HFFc6 (cell line): ENCODE measurements at regions not wholly inside any gene's neighbourhood (a gene's known extent, or its start where the extent isn't known, plus 50 kb on each side); places are given as distances from the start of the nearest gene placed in this dataset.
"Not testable (repeated sequence)": the region's sequence is repeated elsewhere in the genome, so short reads cannot be mapped to it uniquely, and the experiment has no call there.

ENCODE experiments used
- DNase-seq: peaks from one replicate; pipeline ENCODE4 v3.0.0-alpha.2; 2018
- H3K27ac Mint-ChIP-seq: 2 replicates; pipeline ENCODE4 v1.8.0; 2020; ENCODE audit warnings: mild to moderate bottlenecking, mixed read lengths
- H3K27me3 Mint-ChIP-seq: 2 replicates; pipeline ENCODE4 v1.8.0; 2021; ENCODE audit warnings: mild to moderate bottlenecking, moderate library complexity, mixed read lengths; ENCODE audit not compliant: insufficient read depth
- H3K36me3 Mint-ChIP-seq: 2 replicates; pipeline ENCODE4 v1.8.0; 2021; ENCODE audit warnings: low read depth, mixed read lengths
- H3K4me1 Mint-ChIP-seq: 2 replicates; pipeline ENCODE4 v1.8.0; 2020; ENCODE audit warnings: low read depth, mixed read lengths
- H3K4me3 Mint-ChIP-seq: 2 replicates; pipeline ENCODE4 v1.8.0; 2020; ENCODE audit warnings: mild to moderate bottlenecking, moderate library complexity, mixed read lengths
- H3K9me3 Mint-ChIP-seq: 2 replicates; pipeline ENCODE4 v1.8.0; 2020; ENCODE audit warnings: mild to moderate bottlenecking, mixed read lengths
- TF ChIP-seq, protein P1 (sequence below): fragments of 200-600 bp; sonication (generic); IDR thresholded peaks from 2 replicates; pipeline ENCODE4 v1.5.0; 2021; ENCODE audit warnings: antibody characterized with exemption, mild to moderate bottlenecking

GRCh38 chr1:230558324-230558723, 84.0 kb upstream of the COG2 start:
- TF ChIP-seq, protein P1, sequence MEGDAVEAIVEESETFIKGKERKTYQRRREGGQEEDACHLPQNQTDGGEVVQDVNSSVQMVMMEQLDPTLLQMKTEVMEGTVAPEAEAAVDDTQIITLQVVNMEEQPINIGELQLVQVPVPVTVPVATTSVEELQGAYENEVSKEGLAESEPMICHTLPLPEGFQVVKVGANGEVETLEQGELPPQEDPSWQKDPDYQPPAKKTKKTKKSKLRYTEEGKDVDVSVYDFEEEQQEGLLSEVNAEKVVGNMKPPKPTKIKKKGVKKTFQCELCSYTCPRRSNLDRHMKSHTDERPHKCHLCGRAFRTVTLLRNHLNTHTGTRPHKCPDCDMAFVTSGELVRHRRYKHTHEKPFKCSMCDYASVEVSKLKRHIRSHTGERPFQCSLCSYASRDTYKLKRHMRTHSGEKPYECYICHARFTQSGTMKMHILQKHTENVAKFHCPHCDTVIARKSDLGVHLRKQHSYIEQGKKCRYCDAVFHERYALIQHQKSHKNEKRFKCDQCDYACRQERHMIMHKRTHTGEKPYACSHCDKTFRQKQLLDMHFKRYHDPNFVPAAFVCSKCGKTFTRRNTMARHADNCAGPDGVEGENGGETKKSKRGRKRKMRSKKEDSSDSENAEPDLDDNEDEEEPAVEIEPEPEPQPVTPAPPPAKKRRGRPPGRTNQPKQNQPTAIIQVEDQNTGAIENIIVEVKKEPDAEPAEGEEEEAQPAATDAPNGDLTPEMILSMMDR, result no peak
- Mint-ChIP-seq H3K27me3 (no peaks in the 10 kb centered on the region; the same call in 1 of the 2 replicates), H3K36me3 (no peaks in the 10 kb centered on the region)

DNA sequence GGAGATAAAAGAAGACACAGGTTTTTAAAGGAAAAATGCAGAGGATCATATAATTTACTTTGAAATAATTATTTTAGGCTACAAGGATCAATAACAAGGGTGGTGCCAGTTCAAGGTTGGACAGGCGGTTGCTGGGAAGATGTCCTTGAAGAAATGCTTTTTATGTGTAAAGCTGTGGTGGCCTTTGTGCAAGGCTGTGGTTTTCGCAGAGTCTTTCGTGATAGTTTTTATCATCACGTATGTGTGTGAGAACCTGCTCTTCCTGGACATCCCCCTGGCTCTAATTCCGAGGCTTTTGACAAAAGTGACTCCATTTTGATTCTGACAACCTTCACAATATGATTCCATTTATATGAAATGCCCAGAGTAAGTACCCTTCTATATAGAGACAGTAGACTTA, 85.8 kb upstream of the COG2 start:
- TF ChIP-seq, protein P1, result no peak
- Mint-ChIP-seq H3K9me3 (peaks cover 58% of the 10 kb centered on the region), H3K27me3 (no peaks in the 10 kb centered on the region), H3K27ac (no peak overlapping the region), H3K4me3 (no peak overlapping the region), H3K36me3 (no peaks in the 10 kb centered on the region), H3K4me1 (no peaks in the 10 kb centered on the region)
- DNase-seq, result no peak

More at GRCh38 chr1:230558324-230558723, 84.0 kb upstream of the COG2 start:
- Mint-ChIP-seq H3K4me3 (no peak overlapping the region), H3K27ac (no peak overlapping the region), H3K9me3 (peaks cover 53% of the 10 kb centered on the region), H3K4me1 (no peaks in the 10 kb centered on the region)
- no peak for DNase-seq

GRCh38 chr1:230555814-230556213, 86.5 kb upstream of the COG2 start:
- Mint-ChIP-seq H3K36me3 (no peaks in the 10 kb centered on the region), H3K27ac (no peak overlapping the region), H3K27me3 (no peaks in the 10 kb centered on the region), H3K4me1 (no peaks in the 10 kb centered on the region), H3K9me3 (peaks cover 52% of the 10 kb centered on the region), H3K4me3 (no peak overlapping the region)
- DNase-seq, result no peak
- TF ChIP-seq, protein P1, result no peak

DNA sequence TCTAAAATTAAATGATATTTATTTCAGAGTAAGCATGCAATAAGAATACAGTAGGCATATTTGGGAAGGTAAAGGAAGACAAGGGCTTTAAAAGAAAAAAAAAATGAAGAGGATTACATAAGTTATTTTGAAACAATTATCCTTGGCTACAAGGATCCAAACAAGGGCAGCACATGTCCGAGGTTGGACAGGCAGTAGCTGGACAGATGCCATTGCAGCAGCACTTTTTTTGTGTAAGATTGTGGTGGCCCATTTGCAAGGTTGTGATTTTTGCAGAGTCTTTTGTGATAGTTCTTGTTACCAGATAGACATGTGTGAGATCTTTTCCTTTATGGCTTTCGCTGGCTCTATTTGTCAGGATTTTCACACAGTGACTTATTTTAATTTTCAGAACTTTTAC, 89.4 kb upstream of the COG2 start:
- no peak for DNase-seq
- Mint-ChIP-seq H3K27me3 (no peaks in the 10 kb centered on the region), H3K9me3 (peaks cover 44% of the 10 kb centered on the region), H3K36me3 (no peaks in the 10 kb centered on the region), H3K4me3 (no peak overlapping the region), H3K27ac (no peak overlapping the region), H3K4me1 (no peaks in the 10 kb centered on the region)
- TF ChIP-seq, protein P1, result no peak

GRCh38 chr1:230550945-230551344, 91.3 kb upstream of the COG2 start:
- H3K9me3 Mint-ChIP-seq, result peaks cover 36% of the 10 kb centered on the region
- not testable (repeated sequence) for H3K4me1 Mint-ChIP-seq, H3K36me3 Mint-ChIP-seq, H3K4me3 Mint-ChIP-seq, H3K27ac Mint-ChIP-seq, DNase-seq, H3K27me3 Mint-ChIP-seq

GRCh38 chr1:230550428-230550827, 91.9 kb upstream of the COG2 start:
- Mint-ChIP-seq H3K9me3 (peaks cover 36% of the 10 kb centered on the region), H3K27me3 (peaks cover 2% of the 10 kb centered on the region; the same call in 1 of the 2 replicates), H3K27ac (no peak overlapping the region), H3K4me3 (no peak overlapping the region), H3K4me1 (no peaks in the 10 kb centered on the region), H3K36me3 (no peaks in the 10 kb centered on the region)
- TF ChIP-seq, protein P1, result no peak
- DNase-seq, result no peak
